Skeletal muscle tissue (tissue), 3 donors: ENCODE measurements at regions not wholly inside any gene's neighbourhood (a gene's known extent, or its start where the extent isn't known, plus 50 kb on each side); places are given as distances from the start of the nearest gene placed in this dataset.

ENCODE experiments used
- H3K27ac ChIP-seq: one replicate; pipeline ENCODE4 v1.7.0; 2013; ENCODE audit warnings: mild to moderate bottlenecking, low read depth, low read length, inconsistent platforms
- H3K27me3 ChIP-seq, 3 donors: one replicate each; pipeline ENCODE4 v1.7.0; 2013; ENCODE audit warnings: low read length in 3 of 3; ENCODE audit not compliant: control insufficient read depth in 3 of 3, insufficient read depth in 3 of 3
- H3K36me3 ChIP-seq, 3 donors: one replicate each; pipeline ENCODE4 v1.7.0; 2013; ENCODE audit warnings: low read length in 3 of 3; ENCODE audit not compliant: control insufficient read depth in 3 of 3, insufficient read depth in 3 of 3
- H3K4me1 ChIP-seq, 3 donors: one replicate each; pipeline ENCODE4 v1.7.0; 2013; ENCODE audit warnings: low read length in 3 of 3, mild to moderate bottlenecking in 3 of 3; ENCODE audit not compliant: control insufficient read depth in 3 of 3, insufficient read depth in 3 of 3
- H3K4me3 ChIP-seq, 3 donors: one replicate each; pipeline ENCODE4 v1.7.0; 2013; ENCODE audit warnings: low read length in 3 of 3
- H3K9ac ChIP-seq, 3 donors: one replicate each; pipeline ENCODE4 v1.7.0; 2013; ENCODE audit warnings: low read length in 3 of 3, mild to moderate bottlenecking in 3 of 3, moderate library complexity in 2 of 3, low read depth in 1 of 3
- H3K9me3 ChIP-seq, 3 donors: one replicate each; pipeline ENCODE4 v1.7.0; 2013; ENCODE audit warnings: low read length in 3 of 3; ENCODE audit not compliant: control insufficient read depth in 3 of 3
- donor health status: Osteomylitis.

DNA sequence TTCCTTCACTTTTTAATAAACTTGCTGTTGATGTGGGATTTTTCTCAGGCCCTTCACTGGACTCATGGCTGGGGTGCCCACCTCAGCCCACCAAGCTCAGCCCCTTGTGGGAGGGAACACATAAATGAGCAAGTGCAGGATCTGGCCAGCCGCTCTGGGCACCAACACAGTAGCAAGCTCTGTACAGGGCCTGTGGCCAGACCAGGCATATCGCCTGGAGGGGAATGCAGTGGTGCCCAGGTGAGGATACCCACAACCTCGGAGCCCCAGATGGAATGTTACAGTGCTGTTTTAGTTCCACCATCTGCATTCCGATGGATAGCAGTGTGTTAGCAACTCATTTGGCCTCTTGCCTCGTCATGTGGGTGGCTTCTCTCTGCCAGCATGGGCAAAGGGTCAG lies 234.6 kb downstream of the PPP1R3A start:
- Histone ChIP-seq H3K4me3 (no peak overlapping the region), H3K27me3 (no peaks in the 10 kb centered on the region), H3K4me1 (no peaks in the 10 kb centered on the region), H3K9ac (no peak overlapping the region), H3K27ac (no peak overlapping the region), H3K36me3 (no peaks in the 10 kb centered on the region), H3K9me3 (peaks cover 0 to 3% (median 0%) of the 10 kb centered on the region in 3 donors)

DNA sequence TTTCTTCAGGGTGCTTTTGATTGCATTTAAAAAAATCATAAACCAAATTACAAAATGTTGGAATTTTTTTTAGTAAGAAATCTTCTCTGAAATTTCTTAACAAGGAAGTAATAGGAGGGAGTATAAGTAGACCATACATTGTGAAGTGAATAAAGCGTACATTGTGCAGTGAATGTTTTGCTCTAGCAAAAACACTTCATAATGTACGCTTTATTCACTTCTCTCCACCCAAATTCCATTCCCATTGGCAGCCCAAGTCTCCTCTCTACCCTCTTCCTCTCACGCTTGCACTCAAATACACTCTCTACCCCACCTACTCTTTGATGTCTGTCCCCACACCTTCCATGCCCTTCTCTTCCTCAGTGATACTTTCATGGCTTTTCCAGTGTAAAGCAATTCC lies 241.0 kb downstream of the PPP1R3A start:
- H3K9ac ChIP-seq, result no peak overlapping the region
- H3K27ac ChIP-seq, result no peak overlapping the region
- no peak overlapping the region for H3K4me3 ChIP-seq
- H3K36me3 ChIP-seq, result no peaks in the 10 kb centered on the region
- no peaks in the 10 kb centered on the region for H3K9me3 ChIP-seq
- H3K27me3 ChIP-seq, result no peaks in the 10 kb centered on the region
- peaks cover 0 to 5% (median 0%) of the 10 kb centered on the region in 3 donors for H3K4me1 ChIP-seq

DNA sequence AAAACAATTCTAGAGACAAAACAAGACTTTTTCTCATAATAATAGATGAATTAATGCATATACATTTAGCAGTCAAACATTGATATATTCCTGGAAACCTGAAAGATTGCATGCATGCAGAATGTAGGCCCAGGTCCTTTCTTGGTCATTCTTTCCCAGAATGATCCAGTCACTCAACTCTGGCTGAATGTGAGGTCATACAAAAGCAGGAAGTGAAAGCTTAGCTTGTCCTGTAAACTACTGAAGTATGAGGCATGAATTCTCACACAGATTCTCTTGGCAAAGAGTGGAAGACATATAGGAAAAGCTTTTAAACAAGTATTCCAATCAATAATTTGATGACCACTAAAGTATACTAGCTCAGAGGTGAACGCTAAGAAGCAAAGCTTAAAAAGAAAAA lies 253.9 kb downstream of the PPP1R3A start:
- Histone ChIP-seq H3K9me3 (no peaks in the 10 kb centered on the region), H3K4me1 (no peaks in the 10 kb centered on the region), H3K4me3 (no peak overlapping the region), H3K27me3 (no peaks in the 10 kb centered on the region), H3K9ac (no peak overlapping the region), H3K27ac (no peak overlapping the region), H3K36me3 (no peaks in the 10 kb centered on the region)

DNA sequence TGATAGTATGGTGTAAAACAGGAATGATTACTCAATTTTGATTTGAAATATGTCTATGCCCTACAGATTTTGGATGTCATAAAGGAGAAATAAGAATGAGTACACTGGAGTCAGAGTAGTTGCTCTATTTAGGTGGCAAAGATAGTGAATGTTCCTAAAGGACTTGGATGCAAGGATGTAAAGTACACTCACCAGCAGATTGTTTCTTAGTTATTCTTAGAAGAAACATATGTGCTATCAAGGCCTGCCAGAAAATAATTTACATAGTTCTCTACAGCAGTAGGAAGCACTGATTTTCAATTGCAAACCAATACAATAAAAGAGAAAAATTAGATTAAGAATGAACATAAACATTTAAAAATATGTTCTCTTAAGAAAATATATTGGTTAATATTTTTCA lies 259.4 kb downstream of the PPP1R3A start:
- no peaks in the 10 kb centered on the region for H3K27me3 ChIP-seq
- no peak overlapping the region for H3K9ac ChIP-seq
- H3K4me3 ChIP-seq, result no peak overlapping the region
- no peaks in the 10 kb centered on the region for H3K4me1 ChIP-seq
- no peak overlapping the region for H3K27ac ChIP-seq
- H3K36me3 ChIP-seq, result no peaks in the 10 kb centered on the region
- H3K9me3 ChIP-seq, result no peaks in the 10 kb centered on the region

DNA sequence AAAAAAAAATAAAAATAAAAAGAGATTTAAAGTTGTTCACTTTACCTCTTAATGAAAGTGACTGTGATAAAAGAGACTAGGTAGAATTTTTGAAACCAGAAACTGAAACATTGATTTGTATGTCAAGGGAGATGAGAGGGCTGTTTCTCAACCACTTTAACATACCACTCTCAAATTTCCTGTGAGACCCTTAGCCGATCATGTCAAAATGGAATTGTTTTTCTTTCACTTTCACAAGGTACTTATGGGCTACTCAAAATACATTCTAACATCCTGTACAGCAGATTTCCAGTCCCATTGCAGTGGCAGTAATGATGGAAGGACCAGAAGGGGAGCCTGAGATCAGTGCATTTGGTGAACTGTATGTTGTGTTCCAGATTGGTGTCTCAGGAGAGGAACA lies 261.2 kb downstream of the PPP1R3A start:
- no peaks in the 10 kb centered on the region for H3K4me1 ChIP-seq
- no peaks in the 10 kb centered on the region for H3K27me3 ChIP-seq
- H3K9ac ChIP-seq, result no peak overlapping the region
- H3K27ac ChIP-seq, result no peak overlapping the region
- no peaks in the 10 kb centered on the region for H3K36me3 ChIP-seq
- no peaks in the 10 kb centered on the region for H3K9me3 ChIP-seq
- H3K4me3 ChIP-seq, result no peak overlapping the region

DNA sequence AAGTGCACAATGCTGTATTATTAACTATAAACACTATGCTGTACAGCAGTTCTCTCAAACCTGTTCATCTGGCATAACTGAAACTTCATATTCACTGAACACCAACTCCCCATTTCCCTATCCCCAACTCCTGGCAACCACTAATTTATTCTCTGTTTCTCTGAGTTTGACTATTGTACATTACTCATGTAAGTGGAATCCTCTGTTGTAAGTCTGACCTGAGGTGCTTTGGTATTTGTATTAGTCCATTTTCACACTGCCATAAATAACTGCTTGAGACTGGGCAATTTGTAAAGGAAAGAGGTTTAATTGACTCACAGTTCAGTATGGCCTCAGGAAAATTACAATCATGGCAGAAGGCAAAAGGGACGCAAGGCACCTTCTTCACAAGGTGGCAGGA lies 266.3 kb downstream of the PPP1R3A start:
- H3K36me3 ChIP-seq, result no peaks in the 10 kb centered on the region
- no peaks in the 10 kb centered on the region for H3K27me3 ChIP-seq
- no peaks in the 10 kb centered on the region for H3K4me1 ChIP-seq
- H3K9ac ChIP-seq, result no peak overlapping the region
- no peak overlapping the region for H3K4me3 ChIP-seq
- no peak overlapping the region for H3K27ac ChIP-seq
- H3K9me3 ChIP-seq, result no peaks in the 10 kb centered on the region

DNA sequence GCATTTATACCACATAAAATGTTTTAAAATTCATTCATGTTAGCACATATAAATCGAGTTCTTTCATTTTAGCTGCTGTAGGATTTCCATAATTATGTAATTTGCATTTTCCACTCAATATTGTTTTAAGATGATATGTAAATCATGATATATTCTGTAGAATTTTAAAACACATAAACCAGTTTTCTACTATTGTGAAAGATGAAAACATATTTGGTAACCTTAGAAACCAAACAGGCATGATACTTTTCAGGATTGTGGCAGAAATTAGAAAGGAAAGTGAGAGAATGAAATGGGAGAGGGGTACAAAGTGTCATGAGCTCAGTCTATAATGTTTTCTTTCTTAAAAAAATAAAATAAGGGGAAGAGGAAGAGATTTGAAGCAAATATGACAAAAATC lies 269.3 kb downstream of the PPP1R3A start:
- Histone ChIP-seq H3K36me3 (no peaks in the 10 kb centered on the region), H3K9me3 (no peaks in the 10 kb centered on the region), H3K4me1 (no peaks in the 10 kb centered on the region), H3K27ac (no peak overlapping the region), H3K9ac (no peak overlapping the region), H3K4me3 (no peak overlapping the region), H3K27me3 (no peaks in the 10 kb centered on the region)

DNA sequence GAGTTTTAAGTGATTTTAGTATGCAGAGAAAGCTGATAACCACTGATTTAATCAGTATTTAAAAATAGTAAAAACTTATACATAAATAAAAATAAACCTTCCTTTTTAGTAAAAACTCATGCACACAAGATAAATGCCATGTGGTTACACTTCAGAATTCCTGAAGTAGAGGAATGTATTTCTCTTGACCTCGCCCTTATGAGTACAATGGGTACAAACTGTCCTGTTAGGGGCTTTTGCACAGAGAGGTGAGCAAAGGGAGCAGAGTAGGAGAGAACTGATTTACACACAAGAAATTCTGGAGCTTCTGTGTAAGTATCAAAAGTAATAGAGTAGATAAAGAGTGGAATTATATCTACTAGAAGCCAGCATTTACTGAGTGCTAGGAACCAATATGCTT lies 279.6 kb downstream of the PPP1R3A start:
- no peak overlapping the region for H3K9ac ChIP-seq

DNA sequence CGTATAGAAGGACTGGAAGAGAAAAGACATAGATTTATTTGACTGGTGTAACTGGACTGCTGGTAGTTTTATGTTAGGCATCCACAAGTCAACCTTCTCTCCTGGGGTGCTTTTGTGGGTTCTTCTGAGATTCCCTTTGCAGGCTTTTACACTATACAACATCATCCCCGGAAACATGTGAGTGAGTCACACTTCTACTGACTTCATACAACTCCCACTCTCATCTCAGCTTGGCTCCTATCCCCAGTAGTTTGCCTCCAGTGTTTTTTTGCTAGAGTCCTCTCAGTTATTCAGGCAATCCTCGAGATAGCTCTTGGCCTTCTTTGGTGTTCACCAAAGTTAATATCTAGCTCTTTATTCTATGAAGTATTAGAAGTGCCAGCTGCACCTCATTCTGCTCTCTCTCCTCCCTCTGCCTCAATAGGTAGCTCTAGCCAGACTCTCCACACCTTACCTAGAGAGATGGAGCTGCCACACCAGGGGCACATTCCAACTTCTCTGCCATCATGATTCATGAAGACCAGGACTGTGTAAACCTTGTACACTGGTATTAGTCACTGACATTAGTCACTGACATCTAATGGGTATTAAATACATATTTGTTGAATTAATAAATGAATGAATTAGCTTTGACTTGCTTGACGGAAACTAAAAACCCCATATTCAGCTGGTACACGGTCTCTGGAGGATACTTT lies 281.9 kb downstream of the PPP1R3A start:
- Histone ChIP-seq H3K9me3 (no peaks in the 10 kb centered on the region), H3K36me3 (no peaks in the 10 kb centered on the region), H3K27me3 (no peaks in the 10 kb centered on the region), H3K9ac (no peak overlapping the region), H3K27ac (no peak overlapping the region), H3K4me1 (no peaks in the 10 kb centered on the region), H3K4me3 (no peak overlapping the region)

More for the DNA sequence above, 279.6 kb downstream of the PPP1R3A start:
- Histone ChIP-seq H3K9me3 (no peaks in the 10 kb centered on the region), H3K4me3 (no peak overlapping the region), H3K27me3 (no peaks in the 10 kb centered on the region), H3K27ac (no peak overlapping the region), H3K4me1 (no peaks in the 10 kb centered on the region), H3K36me3 (no peaks in the 10 kb centered on the region)

DNA sequence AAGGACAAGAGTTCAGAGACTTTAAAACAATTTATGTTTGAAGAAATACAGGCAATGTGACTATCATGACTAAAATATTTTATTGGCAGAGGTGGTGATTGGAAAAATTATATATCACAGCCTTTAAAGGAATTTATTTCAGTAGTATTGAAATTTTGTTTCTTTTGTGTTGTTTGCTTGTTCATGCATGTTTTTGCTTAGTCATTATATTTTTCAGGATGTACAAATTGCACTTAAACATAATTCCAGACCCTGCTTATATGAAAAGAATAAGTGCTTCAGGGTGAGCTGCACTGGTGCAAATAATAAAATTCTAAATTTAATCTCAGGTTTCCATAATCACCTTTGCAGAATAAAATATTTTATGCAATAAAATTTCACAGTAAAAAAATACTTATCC lies 283.3 kb downstream of the PPP1R3A start:
- H3K9ac ChIP-seq, result no peak overlapping the region
- H3K4me3 ChIP-seq, result no peak overlapping the region
- no peaks in the 10 kb centered on the region for H3K27me3 ChIP-seq
- no peaks in the 10 kb centered on the region for H3K4me1 ChIP-seq
- no peaks in the 10 kb centered on the region for H3K9me3 ChIP-seq
- H3K27ac ChIP-seq, result no peak overlapping the region
- no peaks in the 10 kb centered on the region for H3K36me3 ChIP-seq
